ENCODE measurements at regions not wholly inside any gene's neighbourhood (a gene's known extent, or its start where the extent isn't known, plus 50 kb on each side); places are given as distances from the start of the nearest gene placed in this dataset.
A peak's percentile ranks its signal among the peaks of the same experiment; 100 is the strongest.

DNA sequence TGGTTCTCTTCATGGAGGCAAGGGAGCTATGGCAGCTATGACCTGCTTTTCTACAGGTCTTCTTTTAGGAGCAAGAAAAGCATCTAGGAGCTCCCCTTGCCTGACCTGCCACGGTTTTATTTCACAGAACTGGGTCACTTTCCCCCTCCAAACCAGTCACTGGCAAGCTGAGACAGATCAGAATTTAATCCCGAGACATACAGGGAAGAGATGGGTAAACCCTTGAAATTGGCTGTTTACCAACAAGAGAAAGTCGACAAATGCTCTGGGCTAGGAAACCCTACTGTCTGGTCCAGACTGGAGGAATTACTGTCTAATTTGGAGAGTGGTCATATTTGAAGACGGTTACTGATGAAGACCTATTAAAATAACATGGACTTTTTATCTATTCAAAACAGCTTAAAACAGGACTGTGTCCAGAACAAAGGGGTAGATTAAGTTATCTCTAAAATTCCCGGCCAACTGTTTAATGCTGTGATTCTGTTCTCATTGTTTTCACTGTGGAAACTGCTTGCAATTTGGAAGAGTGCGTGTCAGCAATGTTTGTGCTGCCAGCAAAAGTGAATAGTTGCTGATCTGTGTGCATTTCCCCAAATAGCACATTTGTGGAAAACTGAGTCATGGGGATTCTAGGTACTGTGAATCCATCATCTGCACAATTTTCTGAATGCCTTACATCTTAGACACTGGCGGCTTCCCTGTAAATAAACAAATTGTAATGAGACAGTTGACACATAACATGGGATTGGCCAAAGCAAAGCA is 73.4 kb upstream of the EEA1 start:
- TF ChIP-seq, protein P1, sequence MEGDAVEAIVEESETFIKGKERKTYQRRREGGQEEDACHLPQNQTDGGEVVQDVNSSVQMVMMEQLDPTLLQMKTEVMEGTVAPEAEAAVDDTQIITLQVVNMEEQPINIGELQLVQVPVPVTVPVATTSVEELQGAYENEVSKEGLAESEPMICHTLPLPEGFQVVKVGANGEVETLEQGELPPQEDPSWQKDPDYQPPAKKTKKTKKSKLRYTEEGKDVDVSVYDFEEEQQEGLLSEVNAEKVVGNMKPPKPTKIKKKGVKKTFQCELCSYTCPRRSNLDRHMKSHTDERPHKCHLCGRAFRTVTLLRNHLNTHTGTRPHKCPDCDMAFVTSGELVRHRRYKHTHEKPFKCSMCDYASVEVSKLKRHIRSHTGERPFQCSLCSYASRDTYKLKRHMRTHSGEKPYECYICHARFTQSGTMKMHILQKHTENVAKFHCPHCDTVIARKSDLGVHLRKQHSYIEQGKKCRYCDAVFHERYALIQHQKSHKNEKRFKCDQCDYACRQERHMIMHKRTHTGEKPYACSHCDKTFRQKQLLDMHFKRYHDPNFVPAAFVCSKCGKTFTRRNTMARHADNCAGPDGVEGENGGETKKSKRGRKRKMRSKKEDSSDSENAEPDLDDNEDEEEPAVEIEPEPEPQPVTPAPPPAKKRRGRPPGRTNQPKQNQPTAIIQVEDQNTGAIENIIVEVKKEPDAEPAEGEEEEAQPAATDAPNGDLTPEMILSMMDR (IDR thresholded peaks at IDR 0.05) = no peak
- no peak for TF ChIP-seq POLR2A (IDR thresholded peaks at IDR 0.05)
- DNase-seq (ENCODE audit: low spot score in 2 of 2) = peak in 1 of 2 donors; percentile 59
- 18 to 23% methylated on average over 7 of the region's 7 CpGs for WGBS, 2 donors
- intact Hi-C loops (cut with DNase I; ENCODE audit: low total_unique reads) = no loop called here
- H3K4me3 ChIP-seq (ENCODE audit: low read depth, poor library complexity, severe bottlenecking) = no peak overlapping the region

DNA sequence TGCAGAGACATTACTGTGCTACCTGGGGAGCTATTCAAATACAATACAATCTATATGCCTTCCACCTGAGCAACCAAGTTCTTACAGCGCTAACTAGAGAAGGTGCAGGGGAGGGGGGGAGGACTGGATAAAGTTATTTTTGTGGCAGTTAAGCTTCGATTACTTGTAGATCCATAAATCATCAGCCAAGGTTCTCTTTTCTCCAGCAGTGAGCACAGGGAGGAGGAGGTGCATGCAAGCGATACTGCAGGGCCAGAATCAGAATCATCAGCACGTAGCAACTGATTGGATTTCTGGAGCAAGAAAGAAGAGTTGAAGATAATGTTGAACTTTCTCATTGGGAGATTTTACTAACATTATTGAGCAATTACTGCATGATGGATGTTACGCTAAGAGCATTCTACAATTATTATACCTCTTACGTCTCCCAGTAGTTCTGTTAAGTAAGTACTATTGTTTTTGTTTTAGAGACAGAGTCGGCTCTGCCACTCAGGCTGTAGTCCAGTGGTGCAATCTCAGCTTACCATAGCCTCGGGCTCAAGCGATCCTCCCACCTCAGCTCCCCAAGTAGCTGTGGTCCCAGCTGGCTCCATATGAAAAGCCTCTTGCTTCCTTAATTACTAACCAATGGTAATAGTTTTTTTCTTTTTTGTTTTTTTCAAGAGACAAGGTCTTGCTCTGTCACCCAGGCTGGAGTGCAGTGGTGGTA is 74.6 kb upstream of the EEA1 start:
- no peak for DNase-seq (ENCODE audit: low spot score in 2 of 2)
- 76 to 83% methylated on average over 9 of the region's 9 CpGs for WGBS, 2 donors
- no peak overlapping the region for H3K4me3 ChIP-seq (ENCODE audit: low read depth, poor library complexity, severe bottlenecking)
- no peak for TF ChIP-seq POLR2A (IDR thresholded peaks at IDR 0.05)
- TF ChIP-seq, protein P1 (IDR thresholded peaks at IDR 0.05) = no peak
- intact Hi-C loops (cut with DNase I; ENCODE audit: low total_unique reads) = no loop called here

DNA sequence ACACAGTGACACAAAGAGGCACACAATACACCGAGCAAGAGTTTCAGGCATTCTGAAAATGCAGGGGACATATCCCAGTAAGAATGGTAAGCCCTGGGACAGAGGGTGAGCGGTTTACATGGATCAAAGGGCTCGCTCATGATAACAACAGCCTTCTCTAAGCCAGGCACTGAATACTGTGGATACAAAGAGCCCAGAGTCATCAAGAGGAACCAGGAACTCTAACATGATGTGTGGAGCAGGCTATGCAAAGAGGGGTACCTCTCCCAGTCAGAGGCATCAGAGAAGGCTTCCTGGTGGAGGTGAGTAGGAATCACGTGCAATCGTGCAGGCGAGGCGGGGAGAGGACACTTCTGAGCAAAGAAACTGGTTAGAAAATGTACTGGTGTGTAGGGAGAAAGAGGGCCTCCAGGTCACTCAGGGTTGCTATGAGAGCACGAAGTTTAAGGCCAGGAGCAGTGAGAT is 76.9 kb upstream of the EEA1 start:
- TF ChIP-seq, protein P1 (IDR thresholded peaks at IDR 0.05) = no peak
- TF ChIP-seq POLR2A (IDR thresholded peaks at IDR 0.05) = no peak
- DNase-seq (ENCODE audit: low spot score in 2 of 2) = no peak
- WGBS, 2 donors = 94 to 95% methylated on average over 8 of the region's 8 CpGs
- intact Hi-C loops (cut with DNase I; ENCODE audit: low total_unique reads) = no loop called here
- no peak overlapping the region for H3K4me3 ChIP-seq (ENCODE audit: low read depth, poor library complexity, severe bottlenecking)

DNA sequence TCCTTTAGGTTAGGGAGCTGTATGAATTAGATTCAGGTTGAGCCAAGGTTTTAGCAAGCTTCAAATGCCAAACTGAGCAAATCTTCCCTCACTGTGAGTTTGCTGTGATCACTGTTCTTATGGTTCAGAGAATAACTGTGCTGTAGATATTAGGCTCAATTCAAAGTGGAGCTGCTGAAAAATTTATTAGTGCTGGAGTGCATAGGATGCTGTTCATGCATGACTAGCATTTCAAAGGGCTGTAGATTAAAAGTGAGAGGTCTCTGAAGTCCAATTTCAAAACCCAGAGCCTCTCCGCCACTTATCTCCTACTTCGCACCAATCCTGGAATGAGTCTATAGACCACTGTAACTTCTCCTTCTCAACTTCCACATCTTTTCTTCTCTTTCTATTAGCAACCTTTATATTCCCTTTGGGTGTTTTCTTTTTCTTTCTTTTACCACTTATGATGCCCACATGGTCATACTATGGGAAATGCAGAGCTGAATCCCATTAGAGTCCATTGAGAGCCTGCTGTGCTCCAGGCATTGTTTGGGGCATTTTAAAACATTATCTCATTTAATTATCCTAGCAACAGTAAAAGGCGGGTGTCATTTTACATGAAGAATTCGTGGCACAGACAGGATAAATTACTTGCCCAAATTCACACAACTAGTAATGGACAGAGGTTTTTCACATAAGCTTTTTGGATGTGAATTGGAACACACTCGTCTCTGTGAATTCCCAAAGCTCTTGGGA is 77.5 kb upstream of the EEA1 start:
- TF ChIP-seq, protein P1 (IDR thresholded peaks at IDR 0.05) = no peak
- no peak for TF ChIP-seq POLR2A (IDR thresholded peaks at IDR 0.05)
- 88 to 89% methylated on average over 5 of the region's 5 CpGs for WGBS, 2 donors
- intact Hi-C loops (cut with DNase I; ENCODE audit: low total_unique reads) = no loop called here
- no peak for DNase-seq (ENCODE audit: low spot score in 2 of 2)
- H3K4me3 ChIP-seq (ENCODE audit: low read depth, poor library complexity, severe bottlenecking) = no peak overlapping the region

DNA sequence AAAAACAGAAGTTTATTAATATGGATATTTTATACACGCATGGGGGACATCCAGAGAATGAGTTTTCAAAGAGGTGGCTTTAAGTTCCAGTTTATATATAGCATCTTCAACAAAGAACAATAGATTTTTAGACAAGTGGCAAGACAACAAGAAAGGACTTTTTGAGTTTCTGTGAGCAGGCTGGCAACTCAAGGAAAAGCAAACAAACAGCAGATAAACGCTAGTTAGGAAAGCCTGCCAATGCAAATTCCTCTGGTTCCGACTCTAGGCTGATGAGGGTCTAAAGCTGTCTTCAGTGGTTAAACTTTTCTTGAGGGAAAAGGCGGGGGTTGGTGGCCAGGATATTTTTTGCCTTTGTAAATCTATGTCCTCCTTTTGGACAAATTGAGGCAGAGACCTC is 78.4 kb upstream of the EEA1 start:
- DNase-seq (ENCODE audit: low spot score in 2 of 2) = no peak
- WGBS, 2 donors = 65 to 67% methylated on average over 4 of the region's 4 CpGs
- H3K4me3 ChIP-seq (ENCODE audit: low read depth, poor library complexity, severe bottlenecking) = no peak overlapping the region
- intact Hi-C loops (cut with DNase I; ENCODE audit: low total_unique reads) = no loop called here
- TF ChIP-seq, protein P1 (IDR thresholded peaks at IDR 0.05) = no peak
- TF ChIP-seq POLR2A (IDR thresholded peaks at IDR 0.05) = no peak
